HEK293 (cell line): ENCODE measurements at regions not wholly inside any gene's neighbourhood (a gene's known extent, or its start where the extent isn't known, plus 50 kb on each side); places are given as distances from the start of the nearest gene placed in this dataset.

Experiments
- CTCF ChIA-PET: fragments of 350-600 bp; formaldehyde crosslinking; extraction: SDS; loops from one replicate; lab custom pipeline; 2021; ENCODE audit warnings: antibody characterized with exemption; lab: Yijun Ruan, JAX
- POLR2A ChIA-PET: fragments of 300-600 bp; formaldehyde crosslinking; extraction: SDS; loops from one replicate; lab custom pipeline; 2020; ENCODE audit warnings: antibody characterized with exemption, inconsistent platforms; lab: Yijun Ruan, JAX
- H3K27ac ChIP-seq: fragments of 200-500 bp; sonication (Bioruptor generic); 2 replicates; pipeline ENCODE4 v1.5.1; 2014; ENCODE audit warnings: low read depth, low read length, control low read depth, inconsistent platforms; ENCODE audit errors: extremely low read depth
- H3K36me3 ChIP-seq, 2 experiments: fragments of 200-500 bp in 1 of 2; sonication (Bioruptor generic) in 1 of 2; 1 replicate in 1 of 2; 2 replicates in 1 of 2; pipeline ENCODE4 v1.5.1; 2014 to 2017; ENCODE audit warnings: inconsistent platforms in 2 of 2, low read length in 2 of 2; ENCODE audit not compliant: control insufficient read depth in 2 of 2, insufficient read depth in 1 of 2
- H3K4me1 ChIP-seq: fragments of 200-500 bp; sonication (Bioruptor generic); 2 replicates; pipeline ENCODE4 v1.5.1; 2014; ENCODE audit warnings: mild to moderate bottlenecking, low read length, inconsistent platforms; ENCODE audit not compliant: control insufficient read depth, insufficient read depth
- H3K4me3 ChIP-seq: 2 replicates; pipeline ENCODE4 v1.5.1; 2011; ENCODE audit warnings: low read depth, mild to moderate bottlenecking, control low read depth, low read length, moderate library complexity
- H3K9me3 ChIP-seq: fragments of 200-500 bp; sonication (Bioruptor generic); 2 replicates; pipeline ENCODE4 v1.5.1; 2014; ENCODE audit warnings: low read depth, low read length, inconsistent platforms; ENCODE audit not compliant: control insufficient read depth, insufficient read depth
- BCL11B ChIP-seq: fragments of 450-650 bp; formaldehyde crosslinking; IDR thresholded peaks from 2 replicates; pipeline ENCODE4 v1.5.1; 2016; ENCODE audit warnings: low read depth, missing biosample characterization, missing genetic modification characterization
- HOXD13 ChIP-seq: sonication (generic); formaldehyde crosslinking; IDR thresholded peaks from 2 replicates; pipeline ENCODE4 v1.8.0; 2022; ENCODE audit warnings: missing genetic modification reagents, borderline replicate concordance
- ZNF157 ChIP-seq: fragments of 450-650 bp; formaldehyde crosslinking; IDR thresholded peaks from 2 replicates; pipeline ENCODE4 v1.5.1; 2016; ENCODE audit warnings: missing biosample characterization, missing genetic modification characterization
- ZNF514 ChIP-seq: fragments of 450-650 bp; formaldehyde crosslinking; IDR thresholded peaks from 2 replicates; pipeline ENCODE4 v1.5.1; 2016; ENCODE audit warnings: missing biosample characterization, missing genetic modification characterization
- ZNF530 ChIP-seq: fragments of 450-650 bp; formaldehyde crosslinking; IDR thresholded peaks from 2 replicates; pipeline ENCODE4 v1.5.1; 2016; ENCODE audit warnings: low read depth, missing biosample characterization, missing genetic modification characterization
- ZNF585B ChIP-seq: fragments of 450-650 bp; formaldehyde crosslinking; IDR thresholded peaks from 2 replicates; pipeline ENCODE4 v1.5.1; 2016; ENCODE audit warnings: missing biosample characterization, missing genetic modification characterization
- ZNF629 ChIP-seq: fragments of 450-650 bp; formaldehyde crosslinking; IDR thresholded peaks from 2 replicates; pipeline ENCODE4 v1.5.1; 2017; ENCODE audit warnings: missing biosample characterization, missing genetic modification characterization
- ZNF658 ChIP-seq: fragments of 450-650 bp; formaldehyde crosslinking; IDR thresholded peaks from 2 replicates; pipeline ENCODE4; 2016; ENCODE audit warnings: missing biosample characterization, missing genetic modification characterization
- TF ChIP-seq, protein P1 (sequence below): fragments of 450-650 bp; formaldehyde crosslinking; IDR thresholded peaks from 2 replicates; pipeline ENCODE4 v1.5.1; 2017; ENCODE audit warnings: missing biosample characterization, missing genetic modification characterization
- TF ChIP-seq, protein P2 (sequence below): fragments of 450-650 bp; formaldehyde crosslinking; IDR thresholded peaks from 2 replicates; pipeline ENCODE4 v1.5.1; 2016; ENCODE audit warnings: missing biosample characterization, missing genetic modification characterization
- TF ChIP-seq, protein P3 (sequence below): fragments of 450-650 bp; formaldehyde crosslinking; IDR thresholded peaks from 2 replicates; pipeline ENCODE4 v1.5.1; 2017; ENCODE audit warnings: missing biosample characterization, missing genetic modification characterization
- TF ChIP-seq, protein P4 (sequence below): fragments of 450-650 bp; formaldehyde crosslinking; IDR thresholded peaks from 2 replicates; pipeline ENCODE4 v1.5.1; 2016; ENCODE audit warnings: missing biosample characterization, missing genetic modification characterization
- TF ChIP-seq, protein P5 (sequence below): fragments of 450-650 bp; formaldehyde crosslinking; IDR thresholded peaks from 2 replicates; pipeline ENCODE4 v1.5.1; 2017; ENCODE audit warnings: missing biosample characterization, mild to moderate bottlenecking, missing genetic modification characterization, moderate library complexity
- TF ChIP-seq, protein P6 (sequence below): fragments of 450-650 bp; formaldehyde crosslinking; IDR thresholded peaks from 2 replicates; pipeline ENCODE4 v1.5.1; 2016; ENCODE audit warnings: missing biosample characterization, missing genetic modification characterization
- TF ChIP-seq, protein P7 (sequence below): fragments of 450-650 bp; formaldehyde crosslinking; IDR thresholded peaks from 2 replicates; pipeline ENCODE4 v1.5.1; 2016; ENCODE audit warnings: missing biosample characterization, missing genetic modification characterization
- TF ChIP-seq, protein P8 (sequence below): fragments of 450-650 bp; formaldehyde crosslinking; IDR thresholded peaks from 2 replicates; pipeline ENCODE4 v1.5.1; 2016; ENCODE audit warnings: missing biosample characterization, missing genetic modification characterization

DNA sequence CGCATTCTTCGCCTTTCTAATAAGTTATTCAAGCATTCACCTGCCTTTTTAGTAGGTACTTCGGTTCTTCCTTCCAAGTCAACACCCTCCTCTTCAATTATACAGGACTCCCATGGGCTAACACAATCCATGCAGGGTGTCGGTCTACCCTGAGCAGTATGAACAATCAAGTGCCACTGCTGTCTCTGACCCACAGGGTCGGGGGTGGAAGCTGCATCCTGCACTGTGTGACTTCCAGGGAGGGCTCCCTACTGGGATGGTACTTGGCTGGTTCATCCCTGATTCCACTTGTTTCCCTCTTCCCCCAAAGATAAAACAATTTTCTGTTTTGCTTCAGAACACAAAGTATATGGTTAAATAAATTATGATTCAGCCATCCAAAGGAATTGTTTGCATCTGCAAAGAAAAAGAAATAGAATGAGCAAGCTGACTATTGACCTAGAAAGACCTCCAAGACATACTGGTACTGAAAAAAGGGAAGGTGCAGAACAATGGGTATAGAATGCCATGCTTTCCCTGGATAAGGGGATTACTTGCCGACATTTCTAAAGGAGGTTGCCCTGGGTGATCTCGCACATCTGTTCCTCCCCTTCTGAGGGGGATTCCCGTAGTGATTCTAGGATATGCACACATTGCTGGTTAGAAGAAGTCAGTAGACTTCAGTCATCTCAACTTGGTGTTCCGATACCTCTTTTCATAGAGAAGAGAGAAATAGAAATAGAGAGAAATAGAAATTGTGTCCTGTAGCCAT, 89.1 kb upstream of the AGR3 start:
- TF ChIP-seq, protein P1, sequence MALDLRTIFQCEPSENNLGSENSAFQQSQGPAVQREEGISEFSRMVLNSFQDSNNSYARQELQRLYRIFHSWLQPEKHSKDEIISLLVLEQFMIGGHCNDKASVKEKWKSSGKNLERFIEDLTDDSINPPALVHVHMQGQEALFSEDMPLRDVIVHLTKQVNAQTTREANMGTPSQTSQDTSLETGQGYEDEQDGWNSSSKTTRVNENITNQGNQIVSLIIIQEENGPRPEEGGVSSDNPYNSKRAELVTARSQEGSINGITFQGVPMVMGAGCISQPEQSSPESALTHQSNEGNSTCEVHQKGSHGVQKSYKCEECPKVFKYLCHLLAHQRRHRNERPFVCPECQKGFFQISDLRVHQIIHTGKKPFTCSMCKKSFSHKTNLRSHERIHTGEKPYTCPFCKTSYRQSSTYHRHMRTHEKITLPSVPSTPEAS (tag by site-specific recombination): no peak
- TF ChIP-seq ZNF629: no peak
- TF ChIP-seq ZNF585B (tag by site-specific recombination): no peak
- TF ChIP-seq ZNF514 (tag by site-specific recombination): no peak
- TF ChIP-seq, protein P2, sequence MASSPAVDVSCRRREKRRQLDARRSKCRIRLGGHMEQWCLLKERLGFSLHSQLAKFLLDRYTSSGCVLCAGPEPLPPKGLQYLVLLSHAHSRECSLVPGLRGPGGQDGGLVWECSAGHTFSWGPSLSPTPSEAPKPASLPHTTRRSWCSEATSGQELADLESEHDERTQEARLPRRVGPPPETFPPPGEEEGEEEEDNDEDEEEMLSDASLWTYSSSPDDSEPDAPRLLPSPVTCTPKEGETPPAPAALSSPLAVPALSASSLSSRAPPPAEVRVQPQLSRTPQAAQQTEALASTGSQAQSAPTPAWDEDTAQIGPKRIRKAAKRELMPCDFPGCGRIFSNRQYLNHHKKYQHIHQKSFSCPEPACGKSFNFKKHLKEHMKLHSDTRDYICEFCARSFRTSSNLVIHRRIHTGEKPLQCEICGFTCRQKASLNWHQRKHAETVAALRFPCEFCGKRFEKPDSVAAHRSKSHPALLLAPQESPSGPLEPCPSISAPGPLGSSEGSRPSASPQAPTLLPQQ (tag by site-specific recombination): no peak
- TF ChIP-seq, protein P3, sequence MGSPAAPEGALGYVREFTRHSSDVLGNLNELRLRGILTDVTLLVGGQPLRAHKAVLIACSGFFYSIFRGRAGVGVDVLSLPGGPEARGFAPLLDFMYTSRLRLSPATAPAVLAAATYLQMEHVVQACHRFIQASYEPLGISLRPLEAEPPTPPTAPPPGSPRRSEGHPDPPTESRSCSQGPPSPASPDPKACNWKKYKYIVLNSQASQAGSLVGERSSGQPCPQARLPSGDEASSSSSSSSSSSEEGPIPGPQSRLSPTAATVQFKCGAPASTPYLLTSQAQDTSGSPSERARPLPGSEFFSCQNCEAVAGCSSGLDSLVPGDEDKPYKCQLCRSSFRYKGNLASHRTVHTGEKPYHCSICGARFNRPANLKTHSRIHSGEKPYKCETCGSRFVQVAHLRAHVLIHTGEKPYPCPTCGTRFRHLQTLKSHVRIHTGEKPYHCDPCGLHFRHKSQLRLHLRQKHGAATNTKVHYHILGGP (tag by site-specific recombination): no peak
- TF ChIP-seq, protein P4, sequence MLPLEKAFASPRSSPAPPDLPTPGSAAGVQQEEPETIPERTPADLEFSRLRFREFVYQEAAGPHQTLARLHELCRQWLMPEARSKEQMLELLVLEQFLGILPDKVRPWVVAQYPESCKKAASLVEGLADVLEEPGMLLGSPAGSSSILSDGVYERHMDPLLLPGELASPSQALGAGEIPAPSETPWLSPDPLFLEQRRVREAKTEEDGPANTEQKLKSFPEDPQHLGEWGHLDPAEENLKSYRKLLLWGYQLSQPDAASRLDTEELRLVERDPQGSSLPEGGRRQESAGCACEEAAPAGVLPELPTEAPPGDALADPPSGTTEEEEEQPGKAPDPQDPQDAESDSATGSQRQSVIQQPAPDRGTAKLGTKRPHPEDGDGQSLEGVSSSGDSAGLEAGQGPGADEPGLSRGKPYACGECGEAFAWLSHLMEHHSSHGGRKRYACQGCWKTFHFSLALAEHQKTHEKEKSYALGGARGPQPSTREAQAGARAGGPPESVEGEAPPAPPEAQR (tag by site-specific recombination): no peak
- TF ChIP-seq ZNF658 (tag by site-specific recombination): no peak
- TF ChIP-seq, protein P5, sequence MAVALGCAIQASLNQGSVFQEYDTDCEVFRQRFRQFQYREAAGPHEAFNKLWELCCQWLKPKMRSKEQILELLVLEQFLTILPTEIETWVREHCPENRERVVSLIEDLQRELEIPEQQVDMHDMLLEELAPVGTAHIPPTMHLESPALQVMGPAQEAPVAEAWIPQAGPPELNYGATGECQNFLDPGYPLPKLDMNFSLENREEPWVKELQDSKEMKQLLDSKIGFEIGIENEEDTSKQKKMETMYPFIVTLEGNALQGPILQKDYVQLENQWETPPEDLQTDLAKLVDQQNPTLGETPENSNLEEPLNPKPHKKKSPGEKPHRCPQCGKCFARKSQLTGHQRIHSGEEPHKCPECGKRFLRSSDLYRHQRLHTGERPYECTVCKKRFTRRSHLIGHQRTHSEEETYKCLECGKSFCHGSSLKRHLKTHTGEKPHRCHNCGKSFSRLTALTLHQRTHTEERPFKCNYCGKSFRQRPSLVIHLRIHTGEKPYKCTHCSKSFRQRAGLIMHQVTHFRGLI (tag by site-specific recombination): no peak
- TF ChIP-seq ZNF530 (tag by site-specific recombination): no peak
- TF ChIP-seq, protein P6, sequence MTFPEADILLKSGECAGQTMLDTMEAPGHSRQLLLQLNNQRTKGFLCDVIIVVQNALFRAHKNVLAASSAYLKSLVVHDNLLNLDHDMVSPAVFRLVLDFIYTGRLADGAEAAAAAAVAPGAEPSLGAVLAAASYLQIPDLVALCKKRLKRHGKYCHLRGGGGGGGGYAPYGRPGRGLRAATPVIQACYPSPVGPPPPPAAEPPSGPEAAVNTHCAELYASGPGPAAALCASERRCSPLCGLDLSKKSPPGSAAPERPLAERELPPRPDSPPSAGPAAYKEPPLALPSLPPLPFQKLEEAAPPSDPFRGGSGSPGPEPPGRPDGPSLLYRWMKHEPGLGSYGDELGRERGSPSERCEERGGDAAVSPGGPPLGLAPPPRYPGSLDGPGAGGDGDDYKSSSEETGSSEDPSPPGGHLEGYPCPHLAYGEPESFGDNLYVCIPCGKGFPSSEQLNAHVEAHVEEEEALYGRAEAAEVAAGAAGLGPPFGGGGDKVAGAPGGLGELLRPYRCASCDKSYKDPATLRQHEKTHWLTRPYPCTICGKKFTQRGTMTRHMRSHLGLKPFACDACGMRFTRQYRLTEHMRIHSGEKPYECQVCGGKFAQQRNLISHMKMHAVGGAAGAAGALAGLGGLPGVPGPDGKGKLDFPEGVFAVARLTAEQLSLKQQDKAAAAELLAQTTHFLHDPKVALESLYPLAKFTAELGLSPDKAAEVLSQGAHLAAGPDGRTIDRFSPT (tag by site-specific recombination): no peak
- TF ChIP-seq, protein P7, sequence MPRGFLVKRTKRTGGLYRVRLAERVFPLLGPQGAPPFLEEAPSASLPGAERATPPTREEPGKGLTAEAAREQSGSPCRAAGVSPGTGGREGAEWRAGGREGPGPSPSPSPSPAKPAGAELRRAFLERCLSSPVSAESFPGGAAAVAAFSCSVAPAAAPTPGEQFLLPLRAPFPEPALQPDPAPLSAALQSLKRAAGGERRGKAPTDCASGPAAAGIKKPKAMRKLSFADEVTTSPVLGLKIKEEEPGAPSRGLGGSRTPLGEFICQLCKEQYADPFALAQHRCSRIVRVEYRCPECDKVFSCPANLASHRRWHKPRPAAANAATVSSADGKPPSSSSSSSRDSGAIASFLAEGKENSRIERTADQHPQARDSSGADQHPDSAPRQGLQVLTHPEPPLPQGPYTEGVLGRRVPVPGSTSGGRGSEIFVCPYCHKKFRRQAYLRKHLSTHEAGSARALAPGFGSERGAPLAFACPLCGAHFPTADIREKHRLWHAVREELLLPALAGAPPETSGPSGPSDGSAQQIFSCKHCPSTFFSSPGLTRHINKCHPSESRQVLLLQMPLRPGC (tag by site-specific recombination): no peak
- no peak for TF ChIP-seq ZNF157
- TF ChIP-seq, protein P8, sequence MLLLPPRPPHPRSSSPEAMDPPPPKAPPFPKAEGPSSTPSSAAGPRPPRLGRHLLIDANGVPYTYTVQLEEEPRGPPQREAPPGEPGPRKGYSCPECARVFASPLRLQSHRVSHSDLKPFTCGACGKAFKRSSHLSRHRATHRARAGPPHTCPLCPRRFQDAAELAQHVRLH (tag by site-specific recombination): no peak
- no peak for TF ChIP-seq HOXD13 (CRISPR knock-in tag)
- TF ChIP-seq BCL11B (tag by site-specific recombination): no peak
- no peak overlapping the region for H3K27ac ChIP-seq
- POLR2A ChIA-PET: no interaction called here
- no peaks in the 10 kb centered on the region for H3K4me1 ChIP-seq
- no peak overlapping the region for H3K4me3 ChIP-seq
- CTCF ChIA-PET: interaction anchor here (0.8 kb wide), 1 partner anchor 9 kb away, joined by 3 read pairs; no protein-coding TSS in a partner anchor
- H3K9me3 ChIP-seq: no peaks in the 10 kb centered on the region
- no peaks in the 10 kb centered on the region for H3K36me3 ChIP-seq
